CD14-positive monocyte (primary cell): ENCODE measurements at regions not wholly inside any gene's neighbourhood (a gene's known extent, or its start where the extent isn't known, plus 50 kb on each side); places are given as distances from the start of the nearest gene placed in this dataset.

ENCODE experiments used
- DNase-seq, 3 donors: peaks; one replicate each; pipeline ENCODE4 v3.0.0-alpha.2; 2011 to 2022
- H2AFZ ChIP-seq: 2 replicates; pipeline ENCODE4 v1.6.0; 2012; ENCODE audit warnings: mild to moderate bottlenecking, low read depth, low read length, inconsistent platforms; ENCODE audit not compliant: insufficient read depth, poor library complexity, severe bottlenecking
- H3K27ac ChIP-seq, 2 donors: 1 replicate in 1 of 2; 2 replicates in 1 of 2; pipeline ENCODE4 v1.5.1; 2012 to 2013; ENCODE audit warnings: low read length in 2 of 2, control low read depth in 1 of 2, inconsistent platforms in 1 of 2, low read depth in 1 of 2, mild to moderate bottlenecking in 1 of 2
- H3K27me3 ChIP-seq, 2 donors: one replicate each; pipeline versions ENCODE4 v1.6.0 to v1.6.1; 2011 to 2013; ENCODE audit warnings: low read length in 2 of 2; ENCODE audit not compliant: control insufficient read depth in 2 of 2, insufficient read depth in 2 of 2
- H3K36me3 ChIP-seq, 2 donors: replicated peaks in 1 of 2; 1 replicate in 1 of 2; 2 replicates in 1 of 2; pipeline versions ENCODE4 v1.5.1 to v1.6.1; 2012 to 2013; ENCODE audit warnings: low read length in 2 of 2, control low read depth in 1 of 2, inconsistent platforms in 1 of 2, mild to moderate bottlenecking in 1 of 2; ENCODE audit not compliant: insufficient read depth in 2 of 2, control insufficient read depth in 1 of 2
- H3K4me1 ChIP-seq, 2 donors: 1 replicate in 1 of 2; 2 replicates in 1 of 2; pipeline versions ENCODE4 v1.5.1 to v1.6.1; 2012 to 2013; ENCODE audit warnings: low read length in 2 of 2, control low read depth in 1 of 2, inconsistent platforms in 1 of 2, mild to moderate bottlenecking in 1 of 2, moderate library complexity in 1 of 2; ENCODE audit not compliant: insufficient read depth in 2 of 2, control insufficient read depth in 1 of 2
- H3K4me2 ChIP-seq: replicated peaks from 2 replicates; pipeline ENCODE3; 2012; ENCODE audit warnings: low read length, moderate library complexity, mild to moderate bottlenecking; ENCODE audit not compliant: poor library complexity, severe bottlenecking; ENCODE audit errors: extremely low read depth
- H3K4me3 ChIP-seq, 3 experiments: fragments of 200-600 bp in 1 of 3; sonication (generic) in 1 of 3; replicated peaks in 1 of 3; 1 replicate in 2 of 3; 2 replicates in 1 of 3; pipeline ENCODE4 v1.5.1; 2011 to 2013; ENCODE audit warnings: low read length in 3 of 3, mild to moderate bottlenecking in 3 of 3, control low read depth in 2 of 3, low read depth in 2 of 3, inconsistent platforms in 1 of 3, moderate library complexity in 1 of 3
- H3K79me2 ChIP-seq: 2 replicates; pipeline ENCODE4 v1.6.0; 2012; ENCODE audit warnings: mild to moderate bottlenecking, control low read depth, inconsistent platforms, low read length, moderate library complexity; ENCODE audit not compliant: insufficient read depth
- H3K9ac ChIP-seq: 2 replicates; pipeline ENCODE4 v1.6.0; 2017; ENCODE audit warnings: low read length, mild to moderate bottlenecking; ENCODE audit not compliant: insufficient read depth, poor library complexity, severe bottlenecking
- H3K9me3 ChIP-seq, 2 donors: replicated peaks in 1 of 2; 1 replicate in 1 of 2; 2 replicates in 1 of 2; pipeline versions ENCODE4 v1.5.1 to v1.6.1; 2012 to 2013; ENCODE audit warnings: low read length in 2 of 2, control low read depth in 1 of 2; ENCODE audit not compliant: control insufficient read depth in 1 of 2, insufficient read depth in 1 of 2
- H4K20me1 ChIP-seq: 2 replicates; pipeline ENCODE4 v1.6.0; 2012; ENCODE audit warnings: mild to moderate bottlenecking, low read length, control low read depth, moderate library complexity; ENCODE audit not compliant: insufficient read depth
- H3K27ac Mint-ChIP-seq, 7 donors: one replicate each; pipeline ENCODE4 v1.8.0; 2020; ENCODE audit warnings: mild to moderate bottlenecking in 7 of 7, mixed read lengths in 7 of 7, moderate library complexity in 6 of 7, inconsistent platforms in 2 of 7
- H3K27me3 Mint-ChIP-seq, 3 donors: one replicate each; pipeline ENCODE4 v1.8.0; 2021 to 2022; ENCODE audit warnings: low read depth in 3 of 3, mild to moderate bottlenecking in 3 of 3, mixed read lengths in 3 of 3, moderate library complexity in 3 of 3, inconsistent platforms in 1 of 3
- H3K36me3 Mint-ChIP-seq, 2 donors: one replicate each; pipeline ENCODE4 v1.8.0; 2020; ENCODE audit warnings: mixed read lengths in 2 of 2, inconsistent platforms in 1 of 2, mild to moderate bottlenecking in 1 of 2
- H3K4me1 Mint-ChIP-seq: one replicate; pipeline ENCODE4 v1.8.0; 2020; ENCODE audit warnings: mild to moderate bottlenecking, mixed read lengths
- H3K4me3 Mint-ChIP-seq, 2 donors: one replicate each; pipeline ENCODE4 v1.8.0; 2020; ENCODE audit warnings: mild to moderate bottlenecking in 2 of 2, mixed read lengths in 2 of 2, moderate library complexity in 1 of 2
- H3K9me3 Mint-ChIP-seq, 7 donors: one replicate each; pipeline ENCODE4 v1.8.0; 2020 to 2022; ENCODE audit warnings: mixed read lengths in 7 of 7, mild to moderate bottlenecking in 6 of 7, moderate library complexity in 6 of 7, inconsistent platforms in 2 of 7
- CTCF ChIP-seq: fragments of 200-600 bp; IDR thresholded peaks from one replicate; pipeline ENCODE4 v1.8.0; 2022; ENCODE audit warnings: antibody characterized with exemption, mild to moderate bottlenecking
- WGBS: methylation state at CpG from one replicate; pipeline ENCODE4 v1.1.5; 2013; ENCODE audit warnings: missing lambda C conversion rate; ENCODE audit not compliant: insufficient coverage; 5-methylcytosine and 5-hydroxymethylcytosine counted together
- intact Hi-C, 2 donors: fragments of 100-400 bp; cut with micrococcal nuclease; formaldehyde crosslinking; loops; one replicate each; pipeline versions ENCODE4 v1.15.0 to v1.15.1; 2023

- H3K4me2 ChIP-seq: no peak overlapping the region
- H3K79me2 ChIP-seq: no peaks in the 10 kb centered on the region
- H3K36me3 ChIP-seq: no peaks in the 10 kb centered on the region
- H3K36me3 Mint-ChIP-seq: no peaks in the 10 kb centered on the region
- no peak for DNase-seq
- no peak overlapping the region for H3K4me3 ChIP-seq
- no peak overlapping the region for H3K27ac Mint-ChIP-seq
- no peaks in the 10 kb centered on the region for H4K20me1 ChIP-seq
- no peaks in the 10 kb centered on the region for H3K9me3 Mint-ChIP-seq
- H3K27me3 Mint-ChIP-seq: peaks cover 4 to 11% (median 6%) of the 10 kb centered on the region in 3 donors
- H3K4me3 Mint-ChIP-seq: peak overlapping the region in 1 of 2 donors; percentile 18
- H3K9me3 ChIP-seq: no peaks in the 10 kb centered on the region
- no peaks in the 10 kb centered on the region for H3K4me1 Mint-ChIP-seq
- TF ChIP-seq CTCF: no peak
- intact Hi-C loops: no loop called here
- H2AFZ ChIP-seq: no peak overlapping the region
- no peak overlapping the region for H3K27ac ChIP-seq
- no peak overlapping the region for H3K9ac ChIP-seq
- 91% methylated on average over 6 of the region's 8 CpGs for WGBS
- H3K27me3 ChIP-seq: peaks cover 0 to 2% of the 10 kb centered on the region in 2 donors
- H3K4me1 ChIP-seq: no peaks in the 10 kb centered on the region
Measured at GRCh38 chr15:62977952-62978811, 64.4 kb upstream of the TPM1 start.

- Mint-ChIP-seq H3K27ac (no peak overlapping the region), H3K27me3 (peaks cover 4 to 11% (median 6%) of the 10 kb centered on the region in 3 donors), H3K4me1 (no peaks in the 10 kb centered on the region), H3K4me3 (no peak overlapping the region), H3K9me3 (no peaks in the 10 kb centered on the region), H3K36me3 (no peaks in the 10 kb centered on the region)
- TF ChIP-seq CTCF: no peak
- no peak overlapping the region for H2AFZ ChIP-seq
- H3K36me3 ChIP-seq: no peaks in the 10 kb centered on the region
- no CpG with 5 or more reads among the region's 1 CpG for WGBS
- H4K20me1 ChIP-seq: no peaks in the 10 kb centered on the region
- H3K27me3 ChIP-seq: peaks cover 0 to 2% of the 10 kb centered on the region in 2 donors
- intact Hi-C loops: no loop called here
- DNase-seq: no peak
- no peak overlapping the region for H3K9ac ChIP-seq
- H3K79me2 ChIP-seq: no peaks in the 10 kb centered on the region
- H3K4me1 ChIP-seq: no peaks in the 10 kb centered on the region
- no peaks in the 10 kb centered on the region for H3K9me3 ChIP-seq
- no peak overlapping the region for H3K4me3 ChIP-seq
- H3K27ac ChIP-seq: no peak overlapping the region
- no peak overlapping the region for H3K4me2 ChIP-seq
Measured at GRCh38 chr15:62979252-62979651, 63.3 kb upstream of the TPM1 start.
